PFSK-1 (cell line): ENCODE measurements at regions not wholly inside any gene's neighbourhood (a gene's known extent, or its start where the extent isn't known, plus 50 kb on each side); places are given as distances from the start of the nearest gene placed in this dataset.

ENCODE experiments used
- FOXP2 ChIP-seq: optimal IDR thresholded peaks from 2 replicates; pipeline ENCODE3; 2011; ENCODE audit warnings: borderline replicate concordance, control low read depth, inconsistent platforms; ENCODE audit not compliant: insufficient read depth; ENCODE audit errors: extremely low read length, extremely low read depth
- POLR2AphosphoS5 ChIP-seq: IDR thresholded peaks from 2 replicates; pipeline ENCODE4 v1.6.1; 2012; ENCODE audit warnings: low read depth, mild to moderate bottlenecking, control low read depth, low read length, moderate library complexity
- SIN3A ChIP-seq: IDR thresholded peaks from 2 replicates; pipeline ENCODE4 v1.6.1; 2012; ENCODE audit warnings: mild to moderate bottlenecking, low read length, moderate library complexity, borderline replicate concordance; ENCODE audit not compliant: insufficient read depth
- TAF1 ChIP-seq: IDR thresholded peaks from 2 replicates; pipeline ENCODE4 v1.6.1; 2012; ENCODE audit warnings: low read length, control low read depth, borderline replicate concordance; ENCODE audit not compliant: insufficient read depth
- TF ChIP-seq, protein P1 (sequence below), 2 experiments: IDR thresholded peaks; 2 replicates each; pipeline versions ENCODE4 v1.6.1 to v1.8.0; 2011 to 2012; ENCODE audit warnings: low read depth in 2 of 2, low read length in 2 of 2, control low read depth in 1 of 2, inconsistent platforms in 1 of 2, mild to moderate bottlenecking in 1 of 2, moderate library complexity in 1 of 2; ENCODE audit not compliant: insufficient read depth in 1 of 2

DNA sequence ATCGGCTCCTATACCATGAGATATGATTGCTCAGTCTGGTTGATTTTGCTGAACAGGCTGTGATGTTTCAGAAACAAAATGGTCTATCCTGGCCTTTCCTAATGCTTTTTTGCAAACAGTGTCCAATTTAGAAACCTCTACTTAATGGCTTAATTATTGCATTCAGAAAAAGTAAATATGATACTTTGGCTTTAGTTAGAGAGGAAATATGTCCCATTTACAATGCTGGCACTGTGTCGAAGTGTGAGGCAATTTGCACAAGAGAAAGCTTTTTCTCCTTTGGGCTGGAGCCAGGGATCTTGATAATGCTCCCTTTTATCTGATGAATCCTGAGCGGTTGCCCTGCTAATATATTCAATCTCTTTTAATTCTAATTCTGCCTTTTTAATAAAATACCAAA is 418.9 kb downstream of the EPHA4 start:
- no peak for TF ChIP-seq TAF1
- TF ChIP-seq, protein P1, sequence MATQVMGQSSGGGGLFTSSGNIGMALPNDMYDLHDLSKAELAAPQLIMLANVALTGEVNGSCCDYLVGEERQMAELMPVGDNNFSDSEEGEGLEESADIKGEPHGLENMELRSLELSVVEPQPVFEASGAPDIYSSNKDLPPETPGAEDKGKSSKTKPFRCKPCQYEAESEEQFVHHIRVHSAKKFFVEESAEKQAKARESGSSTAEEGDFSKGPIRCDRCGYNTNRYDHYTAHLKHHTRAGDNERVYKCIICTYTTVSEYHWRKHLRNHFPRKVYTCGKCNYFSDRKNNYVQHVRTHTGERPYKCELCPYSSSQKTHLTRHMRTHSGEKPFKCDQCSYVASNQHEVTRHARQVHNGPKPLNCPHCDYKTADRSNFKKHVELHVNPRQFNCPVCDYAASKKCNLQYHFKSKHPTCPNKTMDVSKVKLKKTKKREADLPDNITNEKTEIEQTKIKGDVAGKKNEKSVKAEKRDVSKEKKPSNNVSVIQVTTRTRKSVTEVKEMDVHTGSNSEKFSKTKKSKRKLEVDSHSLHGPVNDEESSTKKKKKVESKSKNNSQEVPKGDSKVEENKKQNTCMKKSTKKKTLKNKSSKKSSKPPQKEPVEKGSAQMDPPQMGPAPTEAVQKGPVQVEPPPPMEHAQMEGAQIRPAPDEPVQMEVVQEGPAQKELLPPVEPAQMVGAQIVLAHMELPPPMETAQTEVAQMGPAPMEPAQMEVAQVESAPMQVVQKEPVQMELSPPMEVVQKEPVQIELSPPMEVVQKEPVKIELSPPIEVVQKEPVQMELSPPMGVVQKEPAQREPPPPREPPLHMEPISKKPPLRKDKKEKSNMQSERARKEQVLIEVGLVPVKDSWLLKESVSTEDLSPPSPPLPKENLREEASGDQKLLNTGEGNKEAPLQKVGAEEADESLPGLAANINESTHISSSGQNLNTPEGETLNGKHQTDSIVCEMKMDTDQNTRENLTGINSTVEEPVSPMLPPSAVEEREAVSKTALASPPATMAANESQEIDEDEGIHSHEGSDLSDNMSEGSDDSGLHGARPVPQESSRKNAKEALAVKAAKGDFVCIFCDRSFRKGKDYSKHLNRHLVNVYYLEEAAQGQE (IDR thresholded peaks at IDR 0.05; ENCODE audit: insufficient read depth in 1 of 2, low read depth in 2 of 2, low read length in 2 of 2): no peak
- TF ChIP-seq POLR2AphosphoS5: no peak
- TF ChIP-seq FOXP2: no peak
- TF ChIP-seq SIN3A: no peak

DNA sequence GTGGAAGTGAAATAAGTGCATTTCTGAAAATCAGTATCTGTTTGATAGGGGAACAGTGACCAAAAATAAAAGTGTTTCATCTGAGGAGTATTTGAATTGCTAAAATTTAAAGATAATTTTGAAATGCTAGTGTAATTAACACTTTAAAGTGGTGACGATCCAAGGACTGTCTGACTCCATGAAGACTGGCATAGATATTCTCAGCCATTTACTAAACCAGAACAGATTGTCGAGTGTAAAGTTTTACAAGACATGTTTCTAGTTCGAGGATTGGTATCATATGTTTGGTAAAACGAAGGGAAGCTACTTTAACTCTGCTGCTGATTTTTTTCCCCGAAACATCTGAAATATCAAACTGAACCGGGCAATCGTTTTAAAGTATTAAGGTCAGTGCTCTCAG is 417.9 kb downstream of the EPHA4 start:
- TF ChIP-seq FOXP2 (no peak), POLR2AphosphoS5 (no peak), SIN3A (no peak), TAF1 (no peak)
- TF ChIP-seq, protein P1 (IDR thresholded peaks at IDR 0.05; ENCODE audit: insufficient read depth in 1 of 2, low read depth in 2 of 2, low read length in 2 of 2): no peak

DNA sequence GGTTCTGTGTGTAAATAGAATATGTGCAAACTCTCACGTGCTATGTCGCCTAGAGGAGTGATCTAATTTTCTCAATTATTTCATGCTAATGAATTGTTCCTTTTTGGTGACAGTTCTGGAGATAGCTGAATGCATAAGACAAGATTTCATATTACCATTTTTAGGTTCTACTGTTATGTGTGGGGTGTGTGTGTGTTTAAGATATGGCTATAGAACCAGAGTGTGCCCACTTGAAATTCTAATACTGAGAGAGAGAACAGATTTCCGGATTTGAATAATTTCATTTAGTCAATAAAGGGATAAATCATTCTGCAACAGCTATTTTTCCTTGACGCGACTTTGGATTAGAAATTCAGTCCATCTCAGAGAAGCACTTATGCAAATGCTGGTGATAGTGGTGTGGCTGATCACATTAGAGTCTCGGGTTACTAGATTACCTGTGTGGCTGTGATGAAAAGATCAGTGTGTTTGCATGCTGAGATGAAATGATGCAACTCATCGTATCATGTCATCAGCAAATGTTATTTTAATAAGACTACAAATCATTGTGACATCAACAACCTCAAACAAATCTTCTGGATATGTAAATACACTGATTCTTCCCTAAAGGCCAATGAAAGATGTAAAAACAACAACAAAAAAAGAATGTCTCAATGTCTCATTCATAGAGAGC is 415.9 kb downstream of the EPHA4 start:
- TF ChIP-seq TAF1 (no peak), FOXP2 (no peak), POLR2AphosphoS5 (no peak), SIN3A (no peak)
- TF ChIP-seq, protein P1 (IDR thresholded peaks at IDR 0.05; ENCODE audit: insufficient read depth in 1 of 2, low read depth in 2 of 2, low read length in 2 of 2): no peak

DNA sequence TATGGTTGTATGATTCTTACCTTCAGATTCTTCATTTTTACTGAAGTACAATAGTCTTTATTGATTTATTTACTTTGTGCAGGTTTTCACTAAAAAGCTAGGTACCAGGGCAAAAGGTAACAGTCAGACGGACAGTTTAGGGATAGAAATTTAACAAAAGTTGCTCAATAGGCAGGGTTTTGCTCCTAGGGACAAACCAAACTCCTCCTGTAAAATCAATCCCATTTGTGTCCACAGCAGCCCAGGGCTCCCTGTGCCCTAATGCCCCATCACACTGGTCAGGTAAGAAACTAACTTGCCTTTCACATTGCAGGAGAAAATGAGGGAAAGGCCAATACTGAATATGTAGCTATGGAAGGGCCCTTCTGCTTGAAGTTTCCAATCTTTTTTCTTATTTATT is 410.9 kb downstream of the EPHA4 start:
- no peak for TF ChIP-seq SIN3A
- TF ChIP-seq TAF1: no peak
- TF ChIP-seq, protein P1 (IDR thresholded peaks at IDR 0.05; ENCODE audit: insufficient read depth in 1 of 2, low read depth in 2 of 2, low read length in 2 of 2): no peak
- no peak for TF ChIP-seq FOXP2
- TF ChIP-seq POLR2AphosphoS5: no peak
